Large intestine (tissue), 3 donors: ENCODE measurements at regions not wholly inside any gene's neighbourhood (a gene's known extent, or its start where the extent isn't known, plus 50 kb on each side); places are given as distances from the start of the nearest gene placed in this dataset.
A peak's percentile ranks its signal among the peaks of the same experiment; 100 is the strongest.
"Not testable (repeated sequence)": the region's sequence is repeated elsewhere in the genome, so short reads cannot be mapped to it uniquely, and the experiment has no call there.

ENCODE experiments used
- DNase-seq, 2 donors: peaks; one replicate each; pipeline versions ENCODE4 v3.0.0 to v3.0.0-alpha.2; 2013
- H3K27ac ChIP-seq: one replicate; pipeline ENCODE4 v1.5.1; 2013; ENCODE audit warnings: low read length
- H3K27me3 ChIP-seq: 2 replicates; pipeline ENCODE4 v1.6.1; 2013; ENCODE audit warnings: low read length; ENCODE audit not compliant: control insufficient read depth, insufficient read depth
- H3K36me3 ChIP-seq: 2 replicates; pipeline ENCODE4 v1.6.1; 2013; ENCODE audit warnings: low read length; ENCODE audit not compliant: control insufficient read depth, insufficient read depth
- H3K4me1 ChIP-seq: one replicate; pipeline ENCODE4 v1.6.1; 2013; ENCODE audit warnings: low read length; ENCODE audit not compliant: control insufficient read depth, insufficient read depth
- H3K4me3 ChIP-seq: one replicate; pipeline ENCODE4 v1.5.1; 2013; ENCODE audit warnings: low read length
- H3K9me3 ChIP-seq: one replicate; pipeline ENCODE4 v1.6.1; 2013; ENCODE audit warnings: mild to moderate bottlenecking, low read depth, low read length, moderate library complexity; ENCODE audit not compliant: control insufficient read depth
- WGBS: methylation state at CpG from one replicate; pipeline ENCODE4 v1.1.5; 2013; ENCODE audit warnings: low lambda C conversion rate; ENCODE audit not compliant: insufficient coverage; 5-methylcytosine and 5-hydroxymethylcytosine counted together

DNA sequence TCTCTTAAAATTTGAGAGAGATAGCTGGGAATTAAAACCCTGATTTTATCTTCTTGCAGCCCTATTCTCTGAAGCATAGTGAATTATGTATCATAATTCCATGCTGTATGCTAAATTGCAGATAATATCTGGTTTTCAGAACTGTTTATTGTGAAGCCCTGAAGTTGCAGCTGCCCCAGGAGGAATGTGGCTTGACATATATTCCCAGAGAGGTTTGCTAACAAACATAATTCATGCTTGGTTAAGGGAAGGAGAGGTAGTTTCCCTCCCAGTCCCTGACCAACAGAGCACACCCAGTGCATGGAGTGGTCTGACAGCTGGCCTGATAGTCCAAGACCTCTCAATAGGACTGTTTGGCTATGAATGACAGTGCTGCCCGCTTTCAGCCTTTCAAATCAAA lies 500.6 kb upstream of the MIR17HG start:
- no peak overlapping the region for H3K4me3 ChIP-seq
- no peaks in the 10 kb centered on the region for H3K9me3 ChIP-seq
- DNase-seq = no peak
- H3K27me3 ChIP-seq = no peaks in the 10 kb centered on the region
- H3K36me3 ChIP-seq = no peaks in the 10 kb centered on the region
- no CpG with 5 or more reads among the region's 1 CpG for WGBS
- H3K27ac ChIP-seq = no peak overlapping the region
- no peaks in the 10 kb centered on the region for H3K4me1 ChIP-seq

DNA sequence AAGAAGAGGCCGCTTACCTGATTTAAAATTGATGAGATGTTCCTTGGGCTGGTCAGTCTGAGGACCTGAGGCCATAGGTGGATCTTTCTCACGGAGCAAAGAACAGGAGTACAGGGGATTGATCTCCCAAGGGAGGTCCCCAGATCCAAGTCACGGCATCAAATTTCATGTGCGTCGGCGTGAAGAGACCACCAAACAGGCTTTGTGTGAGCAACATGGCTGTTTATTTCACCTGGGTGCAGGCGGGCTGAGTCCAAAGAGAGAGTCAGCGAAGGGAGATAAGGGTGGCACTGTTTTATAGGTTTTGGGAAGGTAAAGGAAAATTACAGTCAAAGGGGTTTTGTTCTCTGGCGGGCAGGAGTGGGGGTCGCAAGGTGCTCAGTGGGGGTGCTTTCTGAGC lies 493.8 kb upstream of the MIR17HG start:
- not testable (repeated sequence) for H3K4me1 ChIP-seq
- no CpG with 5 or more reads among the region's 10 CpGs for WGBS

DNA sequence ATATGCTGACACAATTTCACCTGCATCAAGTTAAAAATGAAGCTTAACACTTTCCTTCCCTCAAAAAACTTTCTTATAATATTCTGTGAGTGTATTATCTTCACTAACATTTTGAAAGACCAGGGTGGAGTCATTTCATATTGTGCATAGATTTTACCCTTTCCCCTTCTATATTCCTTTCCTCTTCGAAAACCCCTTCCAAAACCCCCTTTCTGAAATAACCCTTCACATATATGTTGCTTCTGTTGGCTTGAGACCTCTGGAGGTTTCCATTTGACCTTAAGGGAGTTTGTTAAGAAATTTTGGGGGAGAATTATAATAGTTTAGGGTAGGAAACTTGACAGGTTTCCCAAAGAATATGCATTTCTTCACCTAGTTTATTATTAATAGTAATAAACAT lies 489.6 kb upstream of the MIR17HG start:
- H3K27ac ChIP-seq = no peak overlapping the region
- no CpG with 5 or more reads among the region's 1 CpG for WGBS
- H3K4me3 ChIP-seq = no peak overlapping the region
- no peaks in the 10 kb centered on the region for H3K9me3 ChIP-seq
- H3K4me1 ChIP-seq = no peaks in the 10 kb centered on the region
- DNase-seq = no peak
- no peaks in the 10 kb centered on the region for H3K36me3 ChIP-seq
- no peaks in the 10 kb centered on the region for H3K27me3 ChIP-seq

More for the DNA sequence above, 493.8 kb upstream of the MIR17HG start:
- not testable (repeated sequence) for H3K27me3 ChIP-seq, H3K9me3 ChIP-seq, H3K36me3 ChIP-seq, H3K27ac ChIP-seq, H3K4me3 ChIP-seq, DNase-seq

- Histone ChIP-seq H3K9me3 (no peaks in the 10 kb centered on the region), H3K27ac (no peak overlapping the region), H3K4me3 (no peak overlapping the region), H3K4me1 (peaks cover 2% of the 10 kb centered on the region), H3K36me3 (no peaks in the 10 kb centered on the region), H3K27me3 (no peaks in the 10 kb centered on the region)
- WGBS = 100% methylated on average over 1 of the region's 2 CpGs
- no peak for DNase-seq
Observed at GRCh38 chr13:90866006-90866405, 481.5 kb upstream of the MIR17HG start.

DNA sequence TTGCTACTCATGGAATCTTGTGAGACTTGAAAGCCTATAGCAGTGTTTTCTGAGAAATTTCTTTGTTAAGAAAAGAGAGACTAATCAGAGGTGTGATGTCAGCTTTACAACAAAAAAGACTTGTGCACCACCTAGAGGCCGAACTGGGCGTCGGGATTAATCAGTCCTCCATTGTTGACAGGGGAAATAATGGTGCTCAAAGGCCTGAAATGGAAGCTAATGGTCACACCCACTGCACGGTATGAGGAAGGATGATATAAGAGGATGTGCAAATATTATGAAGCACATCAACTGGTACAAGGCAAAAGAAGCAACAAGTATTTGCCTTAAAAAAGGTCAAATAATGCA lies 480.2 kb upstream of the MIR17HG start:
- H3K27ac ChIP-seq = peak overlapping the region; percentile 15

DNA sequence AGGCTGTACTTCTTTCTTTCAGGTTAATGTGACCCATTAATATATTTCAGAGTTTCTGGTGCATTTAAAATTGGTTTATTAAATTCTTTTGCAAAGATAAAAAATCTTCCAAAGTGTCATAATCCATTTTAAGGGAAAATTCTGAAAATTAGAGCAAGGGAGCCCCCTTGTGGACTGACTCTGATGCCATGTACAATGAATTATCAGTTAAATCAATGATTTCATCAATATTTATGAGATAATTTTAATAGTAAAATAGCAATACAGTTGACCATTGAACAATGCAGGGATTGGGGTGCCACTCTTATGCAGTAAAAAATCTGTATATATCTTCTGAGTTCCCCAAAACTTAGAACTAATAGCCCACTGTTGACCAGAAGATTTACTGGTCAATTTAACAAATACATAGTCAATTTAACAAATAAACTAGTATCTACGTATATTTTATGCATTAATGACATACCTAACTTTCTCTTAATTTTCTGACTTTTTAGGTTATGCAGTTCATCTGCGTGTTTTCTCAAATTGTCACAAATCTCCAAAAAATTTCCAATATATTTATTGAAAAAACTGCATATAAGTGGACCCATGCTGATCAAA lies 479.1 kb upstream of the MIR17HG start:
- WGBS = 33% methylated on average over 1 of the region's 2 CpGs
- Histone ChIP-seq H3K4me1 (peaks cover 2% of the 10 kb centered on the region), H3K9me3 (no peaks in the 10 kb centered on the region), H3K27me3 (no peaks in the 10 kb centered on the region), H3K4me3 (no peak overlapping the region), H3K27ac (no peak overlapping the region), H3K36me3 (no peaks in the 10 kb centered on the region)
- DNase-seq = no peak

More for the DNA sequence above, 480.2 kb upstream of the MIR17HG start:
- Histone ChIP-seq H3K36me3 (no peaks in the 10 kb centered on the region), H3K4me1 (peaks cover 2% of the 10 kb centered on the region), H3K27me3 (no peaks in the 10 kb centered on the region), H3K9me3 (no peaks in the 10 kb centered on the region), H3K4me3 (no peak overlapping the region)
- peak; percentile 61 to 71 for DNase-seq
- WGBS = 0% methylated on average over 2 of the region's 4 CpGs

DNA sequence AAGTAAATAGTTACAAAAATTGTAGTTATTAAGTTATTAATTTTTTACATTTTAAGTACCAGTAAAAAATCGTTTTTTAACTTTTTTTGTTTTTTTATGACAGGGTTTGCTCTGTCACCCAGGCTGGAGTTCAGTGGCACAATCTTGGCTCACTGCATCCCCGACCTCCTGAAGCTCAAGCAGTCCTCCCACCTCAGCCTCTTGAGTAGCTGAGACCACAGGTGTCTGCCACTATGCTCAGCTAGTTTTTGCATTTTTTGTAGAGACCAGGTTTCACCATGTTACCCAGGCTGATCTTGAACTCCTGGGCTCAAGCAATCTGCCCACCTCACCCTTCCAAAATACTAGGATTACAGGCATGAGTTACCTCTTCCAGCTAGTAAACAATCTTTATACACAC lies 477.9 kb upstream of the MIR17HG start:
- Histone ChIP-seq H3K27me3 (no peaks in the 10 kb centered on the region), H3K9me3 (no peaks in the 10 kb centered on the region), H3K4me1 (peaks cover 2% of the 10 kb centered on the region), H3K36me3 (no peaks in the 10 kb centered on the region), H3K4me3 (no peak overlapping the region), H3K27ac (no peak overlapping the region)
- WGBS = 43% methylated on average over 1 of the region's 2 CpGs
- no peak for DNase-seq

- no peaks in the 10 kb centered on the region for H3K36me3 ChIP-seq
- H3K27ac ChIP-seq = no peak overlapping the region
- WGBS = 100% methylated on average over 1 of the region's 4 CpGs
- H3K27me3 ChIP-seq = no peaks in the 10 kb centered on the region
- H3K9me3 ChIP-seq = no peaks in the 10 kb centered on the region
- no peak overlapping the region for H3K4me3 ChIP-seq
- no peak for DNase-seq
- no peaks in the 10 kb centered on the region for H3K4me1 ChIP-seq
Observed at GRCh38 chr13:90872491-90873025, 474.9 kb upstream of the MIR17HG start.

DNA sequence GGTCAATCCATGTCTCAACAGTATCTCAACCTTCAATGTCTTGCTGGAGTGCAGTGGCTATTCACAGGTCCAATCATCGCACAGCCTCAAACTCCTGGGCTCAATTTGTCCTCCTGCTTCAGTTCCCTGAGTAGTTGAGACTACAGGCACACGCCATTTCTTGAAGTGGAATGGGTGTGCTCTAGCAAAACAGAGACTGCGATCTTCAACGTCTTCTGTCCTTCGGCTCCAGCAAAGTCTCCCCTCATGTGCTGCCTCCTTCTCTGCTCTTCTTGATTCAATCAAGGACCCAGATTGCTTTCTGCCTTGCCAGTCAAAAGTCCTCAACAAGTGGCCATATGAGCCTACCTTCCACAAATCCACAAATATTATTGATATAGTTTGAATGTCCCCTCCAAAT lies 466.7 kb upstream of the MIR17HG start:
- H3K4me1 ChIP-seq = no peaks in the 10 kb centered on the region
- H3K27me3 ChIP-seq = no peaks in the 10 kb centered on the region
- no peak overlapping the region for H3K27ac ChIP-seq
- no peaks in the 10 kb centered on the region for H3K9me3 ChIP-seq
- H3K36me3 ChIP-seq = no peaks in the 10 kb centered on the region
- no peak for DNase-seq
- no peak overlapping the region for H3K4me3 ChIP-seq
- WGBS = no CpG with 5 or more reads among the region's 5 CpGs

- no peak for DNase-seq
- Histone ChIP-seq H3K4me3 (no peak overlapping the region), H3K27me3 (no peaks in the 10 kb centered on the region), H3K27ac (no peak overlapping the region), H3K9me3 (no peaks in the 10 kb centered on the region), H3K4me1 (no peaks in the 10 kb centered on the region), H3K36me3 (no peaks in the 10 kb centered on the region)
- 100% methylated on average over 1 of the region's 6 CpGs for WGBS
Observed at GRCh38 chr13:90882551-90882950, 464.9 kb upstream of the MIR17HG start.

DNA sequence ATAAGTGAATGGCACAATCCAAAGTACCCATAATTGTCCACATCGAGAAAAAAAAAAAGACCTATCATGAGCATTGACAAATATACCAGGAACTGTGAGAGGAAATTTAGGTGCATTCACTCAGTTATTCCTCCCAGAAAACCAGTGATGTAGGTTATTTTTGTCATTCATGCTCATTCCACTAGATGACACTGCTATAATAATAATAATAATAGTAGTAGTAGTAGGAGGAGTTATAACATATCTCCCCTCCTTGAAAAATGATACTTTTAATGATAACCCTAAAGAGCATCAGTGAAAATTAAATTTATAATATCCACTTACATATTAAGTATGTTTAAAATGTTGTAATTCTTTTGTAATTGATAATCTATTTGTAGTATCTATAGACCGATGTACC lies 463.9 kb upstream of the MIR17HG start:
- H3K4me1 ChIP-seq = no peaks in the 10 kb centered on the region
- H3K4me3 ChIP-seq = no peak overlapping the region
- no peaks in the 10 kb centered on the region for H3K36me3 ChIP-seq
- no peak overlapping the region for H3K27ac ChIP-seq
- no peak for DNase-seq
- no peaks in the 10 kb centered on the region for H3K27me3 ChIP-seq
- 86% methylated on average over 2 of the region's 2 CpGs for WGBS
- H3K9me3 ChIP-seq = no peaks in the 10 kb centered on the region
